NCI-H748 treated with DMSO at 0.1 percent for 48 hours (cell line): ENCODE measurements at regions not wholly inside any gene's neighbourhood (a gene's known extent, or its start where the extent isn't known, plus 50 kb on each side); places are given as distances from the start of the nearest gene placed in this dataset.

Source experiments
- DNase-seq: peaks from one replicate; lab custom pipeline; 2025; lab: John Stamatoyannopoulos, UW

GRCh38 chr5:33371660-33372059, 69.1 kb upstream of the TARS1 start:
- no peak for DNase-seq

DNA sequence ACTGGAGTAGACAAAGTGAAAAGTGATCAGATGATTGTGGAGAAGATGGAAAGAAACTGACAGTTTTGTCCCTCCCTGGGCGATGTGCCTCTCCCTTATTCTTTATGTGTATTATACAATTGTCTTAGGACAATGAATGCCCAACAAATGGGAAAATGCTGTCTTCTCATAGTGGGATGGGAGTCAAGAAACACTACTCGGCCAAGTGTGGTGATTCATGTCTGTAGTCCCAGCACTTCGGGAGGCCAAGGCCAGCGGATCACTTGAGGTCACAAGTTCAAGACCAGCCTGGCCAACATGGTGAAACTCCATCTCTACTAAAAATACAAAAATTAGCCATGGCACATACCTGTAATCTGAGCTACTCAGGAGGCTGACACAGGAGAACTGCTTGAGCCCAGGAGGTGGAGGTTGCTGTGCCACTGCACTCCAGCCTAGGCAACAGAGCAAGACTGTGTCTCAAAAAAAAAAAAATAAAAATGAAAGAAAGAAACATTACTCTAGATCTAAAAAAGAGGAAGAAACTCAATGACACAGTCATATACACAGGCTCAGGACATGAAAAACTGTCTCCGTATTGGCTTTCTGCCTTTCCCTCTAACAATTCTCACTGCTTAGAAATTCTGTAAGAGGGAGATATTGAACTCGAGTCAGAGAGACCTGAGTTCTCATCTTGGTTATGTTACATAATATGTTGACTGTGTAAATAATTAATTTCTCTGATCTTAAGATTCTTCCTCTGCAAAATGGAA, 67.9 kb upstream of the TARS1 start:
- no peak for DNase-seq

DNA sequence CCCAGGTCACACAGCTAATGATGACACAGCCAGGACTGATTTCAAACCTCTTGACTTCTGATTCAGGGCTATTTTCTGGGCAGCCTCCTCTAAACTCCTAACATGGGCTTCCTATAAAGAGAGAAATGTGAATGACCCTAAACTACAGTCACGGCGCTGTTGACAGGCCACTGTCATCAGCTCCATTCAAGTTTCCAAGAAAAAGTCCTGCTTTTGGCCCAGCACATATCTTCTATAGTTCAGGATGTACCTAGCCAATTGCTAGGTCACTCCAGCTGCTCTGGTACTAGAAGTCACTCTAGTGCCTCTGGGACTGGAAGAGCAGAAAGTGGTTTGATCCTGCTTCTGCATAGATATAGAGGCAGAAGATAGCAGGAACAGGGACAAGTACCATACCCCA, 64.9 kb upstream of the TARS1 start:
- DNase-seq, result no peak

- peak; percentile 50 for DNase-seq
Observed at GRCh38 chr5:33379757-33380156, 61.0 kb upstream of the TARS1 start.

DNA sequence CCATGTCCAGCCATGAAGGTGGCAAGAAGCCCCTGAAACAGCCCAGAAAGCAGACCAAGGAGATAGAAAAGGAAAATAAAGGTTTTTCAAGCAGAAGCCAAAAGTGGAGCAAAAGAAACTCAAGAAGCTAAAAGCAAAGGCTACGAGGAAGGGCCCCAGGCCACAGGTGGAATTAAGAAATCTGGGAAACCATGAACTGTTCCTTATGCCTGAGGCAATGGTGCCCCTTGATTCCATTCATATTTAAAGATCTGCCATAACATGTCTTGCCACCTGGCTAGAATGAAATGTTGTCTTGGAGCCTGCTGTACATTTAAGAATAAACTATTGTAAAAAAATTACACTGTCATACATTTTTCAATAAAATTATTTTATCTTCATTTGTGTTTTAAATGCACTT, 59.5 kb upstream of the TARS1 start:
- DNase-seq, result no peak
